HG03442 (cell line): ENCODE measurements at regions not wholly inside any gene's neighbourhood (a gene's known extent, or its start where the extent isn't known, plus 50 kb on each side); places are given as distances from the start of the nearest gene placed in this dataset.
"Not testable (repeated sequence)": the region's sequence is repeated elsewhere in the genome, so short reads cannot be mapped to it uniquely, and the experiment has no call there.

ENCODE experiments used
- ATAC-seq: cut with Tn5 transposase; IDR thresholded peaks from one replicate; pipeline ENCODE4 v1.9.1; 2021; ENCODE audit warnings: mild to moderate bottlenecking, moderate library complexity; ENCODE audit not compliant: unreplicated experiment

GRCh38 chr15:20204177-20204866 is 337.3 kb downstream of the GOLGA6L6 start:
- ATAC-seq, result not testable (repeated sequence)

- not testable (repeated sequence) for ATAC-seq
These were observed 337.9 kb downstream of the GOLGA6L6 start for GRCh38 chr15:20203649-20204150.

- ATAC-seq, result not testable (repeated sequence)
These were observed 346.9 kb downstream of the GOLGA6L6 start for GRCh38 chr15:20194591-20195198.

- peak; percentile 78 for ATAC-seq
These were observed 348.3 kb downstream of the GOLGA6L6 start for GRCh38 chr15:20192982-20193929.

- not testable (repeated sequence) for ATAC-seq
These were observed 350.0 kb downstream of the GOLGA6L6 start for GRCh38 chr15:20191508-20192125.

- ATAC-seq, result not testable (repeated sequence)
These were observed 353.0 kb downstream of the GOLGA6L6 start for GRCh38 chr15:20188611-20189010.

GRCh38 chr15:20187370-20188355 is 353.9 kb downstream of the GOLGA6L6 start:
- ATAC-seq, result not testable (repeated sequence)

- not testable (repeated sequence) for ATAC-seq
These were observed 356.7 kb downstream of the GOLGA6L6 start for GRCh38 chr15:20184879-20185278.

GRCh38 chr15:20168221-20168620 is 373.4 kb downstream of the GOLGA6L6 start:
- ATAC-seq, result not testable (repeated sequence)

GRCh38 chr15:20153528-20153927 is 388.1 kb downstream of the GOLGA6L6 start:
- ATAC-seq, result not testable (repeated sequence)

GRCh38 chr15:20148679-20149078 is 392.9 kb downstream of the GOLGA6L6 start:
- not testable (repeated sequence) for ATAC-seq

GRCh38 chr15:20148008-20148407 is 393.6 kb downstream of the GOLGA6L6 start:
- ATAC-seq, result not testable (repeated sequence)

GRCh38 chr15:20144333-20145036 is 397.1 kb downstream of the GOLGA6L6 start:
- ATAC-seq, result not testable (repeated sequence)

- not testable (repeated sequence) for ATAC-seq
These were observed 398.7 kb downstream of the GOLGA6L6 start for GRCh38 chr15:20142906-20143305.

GRCh38 chr15:20142410-20142809 is 399.2 kb downstream of the GOLGA6L6 start:
- ATAC-seq, result not testable (repeated sequence)

- ATAC-seq, result not testable (repeated sequence)
These were observed 416.9 kb downstream of the GOLGA6L6 start for GRCh38 chr15:20124668-20125067.

- no peak for ATAC-seq
These were observed 435.6 kb downstream of the GOLGA6L6 start for GRCh38 chr15:20106026-20106425.
